Posterior vena cava (tissue), 2 donors: ENCODE measurements at regions not wholly inside any gene's neighbourhood (a gene's known extent, or its start where the extent isn't known, plus 50 kb on each side); places are given as distances from the start of the nearest gene placed in this dataset.
"Not testable (repeated sequence)": the region's sequence is repeated elsewhere in the genome, so short reads cannot be mapped to it uniquely, and the experiment has no call there.

Experiments
- DNase-seq: peaks from one replicate; pipeline ENCODE4 v3.0.0-alpha.2; 2020; ENCODE audit warnings: low spot score
- intact Hi-C, 2 donors: fragments of 100-400 bp; cut with DNase I; formaldehyde crosslinking; loops; one replicate each; pipeline versions ENCODE4 v1.14.1 to v1.14.2; 2022 to 2023
- donor health status: DM: yes; HTN: yes; CAD: no.
- donor health status: DM: yes; HTN: yes; CAD: no.

DNA sequence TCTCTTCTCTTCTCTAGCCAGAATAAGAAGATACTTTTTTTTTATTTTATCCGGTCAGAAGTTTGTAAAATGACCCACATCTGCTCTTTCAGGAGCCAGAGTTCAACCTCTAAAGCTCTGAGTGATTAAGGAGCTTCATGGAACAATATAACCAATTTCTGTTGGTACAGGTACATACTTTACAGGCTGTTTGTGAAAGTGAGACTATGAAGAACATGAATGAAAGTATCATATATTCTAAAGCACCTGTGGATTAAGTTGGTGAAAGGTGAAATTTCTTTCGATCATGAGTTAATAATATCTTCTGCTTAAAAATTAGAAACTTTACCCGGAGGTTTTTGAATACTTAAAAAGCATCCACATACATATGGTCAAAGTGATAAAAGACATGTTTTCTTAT lies 65.2 kb downstream of the DMRT2 start:
- no peak for DNase-seq
- intact Hi-C loops = no loop called here

DNA sequence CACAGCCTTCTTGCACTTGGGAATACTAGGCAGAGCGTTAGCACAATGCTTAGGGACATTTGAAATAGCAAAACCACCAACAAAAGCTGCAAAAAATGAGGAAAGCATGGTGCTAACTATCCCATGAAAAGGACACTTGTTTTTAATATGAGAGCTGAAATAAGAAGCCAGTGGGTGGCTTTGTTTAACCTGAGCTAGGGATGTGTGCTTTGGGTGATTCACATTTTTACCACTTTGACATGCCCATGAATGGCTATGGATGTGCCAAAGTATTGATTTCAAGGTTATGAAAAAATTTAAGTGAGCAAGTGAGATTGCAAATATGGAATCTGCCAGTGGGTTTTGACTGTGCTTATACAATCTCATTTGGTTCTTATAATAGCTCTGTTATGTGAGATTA lies 67.3 kb downstream of the DMRT2 start:
- DNase-seq = no peak
- intact Hi-C loops = no loop called here

DNA sequence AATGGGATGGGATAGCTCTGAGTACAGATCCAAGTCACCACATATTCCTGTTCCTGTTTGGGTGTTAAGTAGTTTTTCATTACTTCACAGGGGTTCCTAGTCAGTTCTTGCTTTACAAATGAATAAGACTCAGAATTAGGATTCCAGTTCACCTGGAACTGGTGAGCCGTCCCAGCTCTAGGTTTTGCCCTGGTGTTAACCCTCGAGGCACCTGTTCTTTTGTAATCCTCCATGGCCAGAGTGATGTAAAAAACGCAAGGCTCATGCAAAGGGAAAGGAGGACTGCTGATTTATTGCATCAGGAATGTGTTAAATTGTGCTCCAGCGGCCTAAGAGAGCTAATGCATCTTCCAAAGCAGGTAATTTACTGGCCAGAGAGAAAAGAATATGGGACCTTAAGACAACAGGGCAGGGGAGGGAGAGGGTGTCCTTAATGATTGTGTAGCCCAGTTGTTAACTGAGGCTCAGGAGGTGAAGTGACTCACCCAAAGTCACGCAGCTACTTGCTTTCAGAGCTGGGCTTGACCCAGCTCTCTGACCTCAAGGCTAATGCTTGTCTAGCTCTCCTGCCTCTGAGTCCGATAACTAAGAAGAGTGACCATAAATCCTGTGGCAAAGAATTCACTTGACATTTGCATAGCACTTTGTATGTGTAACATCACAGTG lies 70.5 kb downstream of the DMRT2 start:
- intact Hi-C loops = no loop called here
- DNase-seq = no peak

DNA sequence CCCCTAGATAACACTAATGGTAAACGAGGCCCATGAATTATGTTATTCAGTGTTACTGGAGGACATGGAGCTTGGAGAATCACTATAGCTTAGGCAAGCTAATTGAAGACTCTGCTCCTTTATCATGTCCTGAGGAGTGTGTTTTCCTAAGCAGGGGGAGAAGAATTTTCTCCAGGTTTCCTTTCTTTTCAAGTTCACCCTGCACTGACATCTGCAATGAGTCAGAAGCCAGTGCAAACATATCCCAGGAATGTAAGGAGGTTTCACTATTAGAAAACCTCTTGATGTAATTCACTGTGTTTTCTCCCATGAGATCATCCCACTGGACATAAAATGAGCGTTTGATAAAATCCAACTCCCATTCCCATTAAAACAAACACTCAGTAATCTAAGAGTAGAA lies 75.6 kb downstream of the DMRT2 start:
- intact Hi-C loops = no loop called here
- no peak for DNase-seq

DNA sequence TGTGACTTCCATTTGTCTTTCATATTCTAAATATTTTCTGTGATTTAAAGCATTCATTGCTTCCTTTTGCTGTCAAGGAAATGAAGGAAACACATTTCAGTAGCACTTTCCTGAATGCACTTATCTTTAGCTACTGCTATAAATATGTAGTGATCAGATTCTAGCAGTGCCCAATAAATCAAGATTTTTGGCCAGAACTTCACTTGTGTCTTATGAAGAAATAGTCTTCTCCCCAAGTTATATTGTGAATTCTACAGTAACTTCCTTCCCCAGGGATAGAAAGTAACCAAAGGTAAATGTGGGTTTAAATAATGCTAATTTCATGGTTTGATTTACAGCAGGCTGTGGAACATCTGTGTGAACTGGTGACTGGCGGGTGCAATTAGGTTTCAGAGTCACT lies 77.9 kb downstream of the DMRT2 start:
- no peak for DNase-seq

DNA sequence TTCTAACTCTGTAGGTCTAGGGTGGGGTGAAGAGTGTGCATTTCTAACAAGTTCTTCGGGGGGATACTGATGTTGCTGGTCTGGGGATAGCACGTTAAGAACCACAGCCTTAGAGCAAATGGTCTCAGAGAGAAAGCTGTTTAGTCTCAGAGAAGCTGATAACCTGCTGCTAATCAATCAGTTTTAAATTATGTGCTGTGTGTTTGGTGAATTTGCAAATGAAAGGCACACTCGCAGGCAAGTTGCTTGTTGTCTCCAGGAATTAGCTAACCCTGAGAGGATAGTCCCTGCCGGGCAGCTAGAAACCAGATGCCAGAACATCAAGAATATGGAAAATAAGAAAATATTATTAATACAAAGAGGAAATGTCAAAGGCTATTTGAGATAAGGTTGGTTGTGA lies 79.2 kb downstream of the DMRT2 start:
- intact Hi-C loops = no loop called here
- DNase-seq = no peak

More for the DNA sequence above, 77.9 kb downstream of the DMRT2 start:
- intact Hi-C loops = no loop called here

DNA sequence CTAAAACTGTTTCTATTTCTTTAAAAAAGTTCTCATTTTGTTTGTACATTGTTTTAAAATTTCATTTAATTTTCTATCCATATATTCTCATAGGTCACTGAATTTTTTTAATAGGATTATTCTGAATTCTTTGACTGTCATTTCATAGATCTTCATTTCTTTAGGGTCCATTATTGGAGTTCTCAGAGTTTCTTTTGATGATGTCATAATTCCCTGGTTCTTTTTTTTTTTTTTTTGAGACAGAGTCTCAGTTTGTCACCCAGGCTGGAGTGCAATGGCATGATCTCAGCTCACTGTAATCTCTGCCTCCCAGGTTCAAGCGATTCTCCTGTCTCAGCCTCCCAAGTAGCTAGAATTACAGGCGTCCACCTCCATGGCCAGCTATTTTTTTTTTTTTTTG lies 89.9 kb downstream of the DMRT2 start:
- no peak for DNase-seq
- intact Hi-C loops = no loop called here

DNA sequence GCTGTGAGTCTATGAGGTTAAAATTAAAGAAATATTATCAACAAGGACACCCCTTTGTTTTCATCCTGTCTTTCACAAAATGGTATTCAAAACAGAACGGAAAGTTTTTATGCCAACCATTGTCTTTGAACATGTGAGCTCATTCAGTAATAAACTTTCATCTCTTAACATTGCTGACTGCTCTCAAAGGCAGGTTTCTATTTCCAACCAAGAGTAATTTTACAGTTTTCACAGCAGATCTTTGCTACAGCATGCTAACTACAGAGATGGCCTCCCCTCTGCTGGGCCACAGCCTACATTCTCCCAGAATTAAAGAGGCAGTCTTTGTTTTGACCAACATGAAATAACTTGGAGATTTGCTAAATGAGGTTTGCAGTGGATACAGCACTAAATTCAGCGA lies 101.5 kb downstream of the DMRT2 start:
- intact Hi-C loops = no loop called here
- DNase-seq = no peak

DNA sequence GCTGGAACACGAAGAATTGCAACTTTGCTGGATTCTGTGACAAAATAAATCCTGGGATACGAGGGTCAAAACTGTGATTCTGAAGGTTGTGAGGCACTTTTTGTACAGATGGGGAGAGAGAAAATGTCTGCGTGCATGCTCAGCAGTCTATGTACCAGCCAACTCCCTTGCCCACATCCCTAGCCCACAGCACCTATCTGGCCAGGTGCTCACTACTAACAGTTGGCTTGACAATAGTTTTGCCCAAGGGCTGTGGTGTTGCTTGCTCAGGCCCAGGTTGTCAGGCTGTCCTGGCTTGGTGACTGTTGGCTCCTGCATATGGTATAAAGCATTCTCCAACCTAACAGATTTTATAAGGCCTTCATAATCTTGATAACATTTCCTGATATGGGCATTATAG lies 102.0 kb downstream of the DMRT2 start:
- intact Hi-C loops = no loop called here
- DNase-seq = no peak

DNA sequence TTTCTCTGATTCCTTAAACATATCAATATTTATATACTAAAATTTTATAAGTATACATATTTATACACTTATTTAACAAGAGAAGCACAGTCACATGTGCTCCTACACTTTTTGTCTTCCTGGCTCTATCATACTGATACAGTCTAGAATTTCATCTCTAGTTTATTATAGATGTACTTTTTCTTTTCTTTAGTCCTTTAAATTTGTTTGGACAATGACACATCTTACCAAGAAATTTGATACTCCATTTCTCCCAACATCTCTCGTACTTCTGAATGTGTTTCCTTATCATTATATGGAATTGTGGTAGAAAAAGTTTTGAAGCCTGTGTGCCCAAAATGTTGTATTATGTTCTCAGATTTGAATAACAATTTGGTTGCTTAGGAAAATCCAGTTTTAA lies 104.6 kb downstream of the DMRT2 start:
- no peak for DNase-seq
- intact Hi-C loops = no loop called here

DNA sequence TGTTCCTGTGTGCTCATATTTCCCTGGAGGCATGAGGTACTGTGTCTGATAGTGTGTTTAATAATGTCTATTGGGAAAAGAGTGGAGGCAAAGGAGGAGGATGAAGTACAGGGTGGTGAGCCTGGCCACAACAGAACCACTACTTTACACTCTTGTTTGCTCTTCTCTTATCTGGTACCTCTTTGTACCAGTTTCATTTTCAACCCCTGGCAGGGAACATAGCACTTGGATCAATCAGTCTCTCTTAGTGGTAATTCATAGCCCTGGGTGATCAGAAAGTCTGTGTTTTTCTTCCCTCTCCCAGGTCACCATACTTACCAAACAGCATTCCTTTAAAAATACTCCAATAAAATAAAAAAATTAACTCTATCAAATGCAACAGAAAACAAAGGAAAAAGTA lies 105.4 kb downstream of the DMRT2 start:
- intact Hi-C loops = no loop called here
- DNase-seq = no peak

DNA sequence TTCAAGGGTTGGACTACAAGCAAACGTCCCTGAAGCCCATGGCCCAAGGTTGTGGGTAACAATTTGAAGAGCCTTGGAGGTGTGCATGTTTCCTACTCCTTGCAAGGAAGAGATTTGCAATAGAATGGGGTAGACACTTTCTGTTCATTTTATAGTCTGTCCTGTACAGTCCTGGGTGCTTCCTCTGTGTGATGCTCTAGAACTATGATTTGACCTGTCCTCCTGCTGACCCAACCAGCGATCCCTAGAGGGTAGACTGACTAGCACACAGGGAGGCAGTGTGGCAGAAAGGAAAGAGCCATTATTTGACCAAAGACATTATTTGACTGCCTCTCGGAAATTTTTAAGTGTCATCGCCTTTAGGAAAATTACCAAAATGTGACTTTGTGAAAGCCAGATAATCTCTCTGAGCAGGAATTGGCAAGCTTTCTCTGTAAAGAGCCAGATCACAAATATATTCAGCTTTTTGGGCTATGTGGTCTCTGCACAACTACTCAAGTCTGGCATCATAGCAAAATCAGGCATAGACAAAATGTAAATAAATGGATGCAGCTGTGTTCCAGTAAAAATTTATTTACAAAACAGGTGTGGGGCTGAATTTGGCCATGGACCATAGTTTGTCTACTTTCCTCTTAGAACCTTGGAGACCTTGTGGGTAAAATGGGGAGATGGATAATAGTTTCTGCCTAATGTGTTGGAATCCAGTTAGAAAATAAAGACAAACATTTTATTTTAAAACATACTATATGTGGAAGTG lies 106.8 kb downstream of the DMRT2 start:
- no peak for DNase-seq
- intact Hi-C loops = no loop called here

DNA sequence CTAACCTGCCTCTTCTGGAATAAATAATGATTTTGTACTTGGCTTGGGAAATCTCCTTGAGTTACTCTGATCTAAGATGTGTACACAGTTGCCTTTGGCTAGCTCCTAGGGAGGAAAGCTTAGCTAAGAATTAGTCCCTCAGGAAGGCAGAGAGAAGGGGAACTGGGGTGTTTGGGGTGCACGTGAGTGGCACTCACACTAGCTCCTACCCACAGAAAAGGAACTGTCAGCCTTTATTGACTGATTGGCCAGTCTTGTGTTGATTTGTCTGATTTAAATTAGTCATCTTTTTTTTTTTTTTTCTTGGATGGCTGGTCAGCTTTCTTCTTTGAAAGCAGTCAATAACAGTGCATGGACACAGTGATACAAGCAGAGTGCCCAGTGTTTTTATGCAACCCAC lies 107.7 kb downstream of the DMRT2 start:
- no peak for DNase-seq
- intact Hi-C loops = no loop called here

DNA sequence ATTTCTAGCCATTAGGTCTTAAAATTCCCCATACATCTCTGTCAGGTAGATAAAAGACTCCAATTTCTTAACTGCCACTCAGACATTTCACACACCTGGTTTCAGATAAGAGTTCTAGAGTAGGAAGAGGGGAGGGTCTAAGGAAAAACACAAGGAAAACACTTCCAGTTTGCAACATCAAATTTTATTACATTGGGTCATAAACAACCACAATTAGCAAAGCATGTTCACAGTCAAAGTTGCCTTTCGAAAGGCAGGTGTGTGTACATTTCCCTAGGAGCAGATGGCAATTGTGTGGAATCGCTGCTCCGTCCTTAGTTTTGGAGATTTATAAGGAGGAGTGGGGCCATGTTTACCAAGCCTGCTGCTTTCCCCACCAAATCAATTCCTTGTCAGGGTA lies 120.8 kb downstream of the DMRT2 start:
- intact Hi-C loops = no loop called here

DNA sequence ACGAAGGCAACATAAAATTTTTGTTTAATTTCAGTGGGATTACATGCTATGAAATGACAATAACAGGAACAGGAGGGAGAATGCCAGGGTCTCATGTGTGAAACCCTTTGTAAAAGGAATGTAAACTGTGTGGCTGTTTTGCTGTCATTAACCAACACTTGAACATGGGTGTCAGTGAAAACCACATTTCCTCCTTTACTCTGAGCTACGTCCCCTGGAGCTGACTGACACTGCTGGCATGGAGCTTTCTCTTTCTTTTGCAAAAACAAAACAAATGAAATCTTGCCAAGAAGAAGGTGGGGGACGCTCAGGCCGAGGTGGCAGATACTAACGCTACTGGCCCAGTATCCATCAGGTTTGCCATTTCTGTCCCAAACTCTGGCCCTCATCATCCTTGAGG lies 121.4 kb downstream of the DMRT2 start:
- no peak for DNase-seq
- intact Hi-C loops = no loop called here

More for the DNA sequence above, 120.8 kb downstream of the DMRT2 start:
- no peak for DNase-seq

DNA sequence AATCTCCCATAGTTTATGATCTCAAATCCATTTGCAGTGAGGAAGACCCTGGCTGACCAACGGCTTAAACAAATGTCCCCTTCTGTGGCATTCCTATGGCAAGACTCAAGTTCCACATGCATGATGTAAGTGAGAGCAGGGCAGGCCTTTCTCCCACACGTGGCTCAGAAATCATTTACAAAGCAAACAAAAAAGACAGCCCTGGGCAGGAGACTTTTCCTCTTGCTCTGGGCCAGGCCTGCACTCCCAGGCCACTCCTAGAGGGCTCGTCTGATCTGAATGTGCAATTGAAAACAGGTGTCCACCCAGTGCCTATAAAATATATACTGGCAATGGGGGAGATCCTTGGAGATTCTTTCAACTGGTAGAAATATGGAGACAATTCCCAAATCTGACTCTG lies 123.1 kb downstream of the DMRT2 start:
- intact Hi-C loops = no loop called here
- no peak for DNase-seq

DNA sequence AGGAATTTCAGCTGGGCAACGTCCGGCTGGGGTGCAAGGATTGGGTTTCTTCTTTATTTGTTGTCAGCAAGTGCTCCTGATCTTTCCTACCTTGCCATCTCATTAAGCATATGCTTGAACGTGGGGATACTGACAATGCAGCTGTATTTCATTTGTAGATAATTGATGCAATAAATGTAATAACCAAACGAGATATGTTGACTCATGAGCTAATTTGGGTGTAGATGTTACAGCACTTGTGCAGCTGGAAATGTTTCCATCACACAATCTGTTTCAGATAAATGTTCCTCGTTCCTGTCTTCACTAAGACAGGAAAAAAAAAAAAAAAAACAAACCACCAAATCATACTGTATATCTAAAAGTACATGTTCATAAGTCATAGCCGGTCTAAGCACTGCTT lies 123.8 kb downstream of the DMRT2 start:
- intact Hi-C loops = no loop called here
- no peak for DNase-seq

DNA sequence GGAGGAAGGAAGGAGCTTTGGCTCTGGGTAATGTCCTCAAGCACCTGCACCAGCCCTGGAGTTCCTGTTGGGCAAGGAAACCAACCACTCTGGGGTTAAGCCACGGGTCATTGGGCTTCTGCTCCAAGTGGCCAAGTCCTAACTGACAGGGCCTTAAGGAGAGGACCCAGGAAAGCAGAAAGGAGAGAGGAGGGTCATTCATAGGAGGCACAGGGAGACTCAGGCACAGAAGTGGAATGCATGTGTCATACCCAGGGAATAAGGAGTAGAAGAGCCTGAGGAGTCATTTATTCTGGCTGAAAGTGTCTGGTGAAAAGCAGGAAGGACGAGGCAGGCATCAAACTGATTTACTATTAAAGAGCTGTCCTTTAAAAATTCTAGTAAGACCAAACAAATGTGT lies 129.2 kb downstream of the DMRT2 start:
- DNase-seq = no peak
- intact Hi-C loops = no loop called here

DNA sequence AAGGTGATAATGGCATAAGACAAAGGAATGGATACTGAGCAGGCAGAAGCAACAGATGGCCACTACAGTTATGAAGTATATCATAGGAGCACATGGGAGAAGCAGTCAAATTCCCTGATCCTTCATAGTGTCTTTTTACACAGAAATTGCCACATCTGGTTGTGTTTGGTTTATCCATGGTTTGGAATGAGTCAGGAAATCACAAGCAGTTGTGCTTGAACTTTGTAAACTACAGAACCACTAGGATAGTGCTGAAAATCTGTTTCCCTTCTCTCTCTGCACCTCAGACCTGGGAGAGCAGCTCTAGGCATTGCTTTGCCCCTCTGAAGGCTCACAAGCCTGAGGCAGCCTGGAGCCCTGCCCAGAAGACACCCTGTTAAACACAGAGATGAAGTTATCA lies 134.0 kb downstream of the DMRT2 start:
- DNase-seq = no peak
- intact Hi-C loops = no loop called here

DNA sequence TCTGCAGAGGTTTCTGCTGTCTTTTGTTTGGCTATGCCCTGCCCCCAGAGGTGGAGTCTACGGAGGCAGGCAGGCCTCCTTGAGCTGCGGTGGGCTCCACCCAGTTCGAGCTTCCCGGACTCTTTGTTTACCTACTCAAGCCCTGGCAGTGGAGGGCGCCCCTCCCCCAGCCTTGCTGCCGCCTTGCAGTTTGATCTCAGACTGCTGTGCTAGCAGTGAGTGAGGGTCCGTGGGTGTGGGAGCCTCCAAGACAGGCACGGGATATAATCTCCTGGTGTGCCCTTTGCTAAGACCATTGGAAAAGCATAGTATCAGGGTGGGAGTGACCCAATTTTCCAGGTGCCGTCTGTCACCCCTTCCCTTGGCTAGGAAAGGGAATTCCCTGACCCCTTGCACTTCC lies 137.0 kb downstream of the DMRT2 start:
- intact Hi-C loops = not testable (repeated sequence)

DNA sequence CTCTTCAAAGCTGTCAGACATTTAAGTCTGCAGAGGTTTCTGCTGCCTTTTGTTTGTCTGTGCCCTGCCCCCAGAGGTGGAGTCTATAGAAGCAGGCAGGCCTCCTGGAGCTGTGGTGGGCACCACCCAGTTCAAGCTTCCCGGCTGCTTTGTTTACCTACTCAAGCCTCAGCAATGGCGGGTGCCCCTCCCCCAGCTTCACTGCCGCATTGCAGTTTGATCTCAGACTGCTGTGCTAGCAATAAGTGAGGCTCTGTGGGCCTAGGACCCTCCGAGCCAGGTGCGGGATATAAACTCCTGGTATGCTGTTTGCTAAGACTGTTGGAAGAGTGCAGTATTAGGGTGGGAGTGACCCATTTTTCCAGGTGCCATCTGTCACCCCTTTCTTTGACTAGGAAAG lies 145.5 kb downstream of the DMRT2 start:
- DNase-seq, intact Hi-C loops: not testable (repeated sequence)

More for the DNA sequence above, 137.0 kb downstream of the DMRT2 start:
- not testable (repeated sequence) for DNase-seq
